Neural cell (in vitro differentiated cells): ENCODE measurements at regions not wholly inside any gene's neighbourhood (a gene's known extent, or its start where the extent isn't known, plus 50 kb on each side); places are given as distances from the start of the nearest gene placed in this dataset.

Experiments used
- EP300 ChIP-seq: fragments of 450-650 bp; conservative IDR thresholded peaks from 2 replicates; pipeline ENCODE4 v1.6.1; 2014; ENCODE audit warnings: antibody characterized with exemption, mild to moderate bottlenecking, moderate library complexity; ENCODE audit not compliant: poor library complexity, severe bottlenecking
- EZH2 ChIP-seq: fragments of 200-600, 300-800 bp; shearing (Covaris generic), sonication (generic); IDR thresholded peaks from 2 replicates; pipeline ENCODE4 v1.6.1; 2014; ENCODE audit warnings: antibody characterized with exemption, low read length, borderline replicate concordance, mild to moderate bottlenecking; ENCODE audit not compliant: insufficient read depth, poor library complexity, severe bottlenecking
- MXI1 ChIP-seq: fragments of 450-650 bp; conservative IDR thresholded peaks from 2 replicates; pipeline ENCODE4 v1.6.1; 2014; ENCODE audit warnings: antibody characterized with exemption, mild to moderate bottlenecking; ENCODE audit not compliant: poor library complexity, severe bottlenecking
- POLR2AphosphoS5 ChIP-seq: IDR thresholded peaks from 2 replicates; pipeline ENCODE4 v1.6.1; 2012
- REST ChIP-seq: IDR thresholded peaks from 2 replicates; pipeline ENCODE4 v1.6.1; 2012; ENCODE audit warnings: borderline replicate concordance
- TF ChIP-seq, protein P1 (sequence below): fragments of 450-650 bp; IDR thresholded peaks from 2 replicates; pipeline ENCODE4 v1.5.1; 2014; ENCODE audit warnings: antibody characterized with exemption, mild to moderate bottlenecking, moderate library complexity; ENCODE audit not compliant: poor library complexity, severe bottlenecking

DNA sequence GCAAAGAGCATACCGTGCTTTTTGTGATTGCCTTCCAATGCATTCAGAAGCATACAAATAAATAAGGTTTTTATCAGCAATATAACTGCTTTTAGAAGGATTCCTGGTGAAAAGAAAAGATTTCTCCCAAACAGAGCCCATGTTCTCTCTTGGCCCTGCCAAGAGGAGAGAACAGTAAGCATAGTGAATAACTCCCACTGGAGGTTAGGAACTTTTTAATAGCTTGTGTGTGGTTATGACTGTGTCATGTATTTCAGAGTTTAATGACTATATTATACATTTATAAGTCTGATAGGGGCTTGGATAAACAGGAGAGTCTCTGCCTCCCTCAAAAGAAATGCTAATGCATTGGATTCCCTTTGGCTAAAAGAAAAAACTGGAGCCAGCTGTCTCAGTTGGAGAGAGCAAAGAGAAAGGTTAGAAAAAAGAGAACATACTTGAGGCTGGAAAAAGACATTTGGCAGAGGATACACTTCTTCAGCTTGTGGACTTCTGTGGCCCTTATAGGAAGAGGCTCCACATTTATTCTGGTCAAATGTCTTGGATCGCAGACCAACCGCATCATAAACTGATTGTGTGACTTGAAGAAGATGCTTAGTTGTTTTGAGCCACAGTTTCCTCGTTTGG lies 63.0 kb upstream of the SPRED2 start:
- TF ChIP-seq, protein P1, sequence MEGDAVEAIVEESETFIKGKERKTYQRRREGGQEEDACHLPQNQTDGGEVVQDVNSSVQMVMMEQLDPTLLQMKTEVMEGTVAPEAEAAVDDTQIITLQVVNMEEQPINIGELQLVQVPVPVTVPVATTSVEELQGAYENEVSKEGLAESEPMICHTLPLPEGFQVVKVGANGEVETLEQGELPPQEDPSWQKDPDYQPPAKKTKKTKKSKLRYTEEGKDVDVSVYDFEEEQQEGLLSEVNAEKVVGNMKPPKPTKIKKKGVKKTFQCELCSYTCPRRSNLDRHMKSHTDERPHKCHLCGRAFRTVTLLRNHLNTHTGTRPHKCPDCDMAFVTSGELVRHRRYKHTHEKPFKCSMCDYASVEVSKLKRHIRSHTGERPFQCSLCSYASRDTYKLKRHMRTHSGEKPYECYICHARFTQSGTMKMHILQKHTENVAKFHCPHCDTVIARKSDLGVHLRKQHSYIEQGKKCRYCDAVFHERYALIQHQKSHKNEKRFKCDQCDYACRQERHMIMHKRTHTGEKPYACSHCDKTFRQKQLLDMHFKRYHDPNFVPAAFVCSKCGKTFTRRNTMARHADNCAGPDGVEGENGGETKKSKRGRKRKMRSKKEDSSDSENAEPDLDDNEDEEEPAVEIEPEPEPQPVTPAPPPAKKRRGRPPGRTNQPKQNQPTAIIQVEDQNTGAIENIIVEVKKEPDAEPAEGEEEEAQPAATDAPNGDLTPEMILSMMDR: no peak
- TF ChIP-seq EZH2 (no peak), EP300 (no peak), POLR2AphosphoS5 (no peak), REST (no peak), MXI1 (no peak)
